WERI-Rb-1 (cell line): ENCODE measurements at regions not wholly inside any gene's neighbourhood (a gene's known extent, or its start where the extent isn't known, plus 50 kb on each side); places are given as distances from the start of the nearest gene placed in this dataset.

Experiments used
- DNase-seq: peaks from one replicate; pipeline ENCODE4 v3.0.0-alpha.2; 2020
- H3K27ac ChIP-seq: fragments of 250-450 bp; sonication (Bioruptor Pico); 2 replicates; pipeline ENCODE4 v1.5.1; 2020; ENCODE audit warnings: mild to moderate bottlenecking, moderate library complexity
- H3K27me3 ChIP-seq: fragments of 250-450 bp; sonication (Bioruptor Pico); 2 replicates; pipeline ENCODE4 v1.5.1; 2021; ENCODE audit warnings: mild to moderate bottlenecking, low read depth, moderate library complexity; ENCODE audit not compliant: insufficient read depth, severe bottlenecking
- H3K36me3 ChIP-seq: fragments of 250-450 bp; sonication (Bioruptor Pico); 2 replicates; pipeline ENCODE4 v1.5.1; 2020; ENCODE audit warnings: mild to moderate bottlenecking, moderate library complexity
- H3K4me3 ChIP-seq: 2 replicates; pipeline ENCODE4 v1.5.1; 2011; ENCODE audit warnings: low read depth, mild to moderate bottlenecking, control low read depth, low read length
- H3K9me3 ChIP-seq: fragments of 250-450 bp; sonication (Bioruptor Pico); 2 replicates; pipeline ENCODE4 v1.5.1; 2021; ENCODE audit warnings: mild to moderate bottlenecking, moderate library complexity; ENCODE audit not compliant: severe bottlenecking
- TF ChIP-seq, protein P1 (sequence below): IDR thresholded peaks from 2 replicates; pipeline ENCODE4 v1.5.1; 2011; ENCODE audit warnings: low read depth, mild to moderate bottlenecking, control low read depth, inconsistent platforms, low read length

DNA sequence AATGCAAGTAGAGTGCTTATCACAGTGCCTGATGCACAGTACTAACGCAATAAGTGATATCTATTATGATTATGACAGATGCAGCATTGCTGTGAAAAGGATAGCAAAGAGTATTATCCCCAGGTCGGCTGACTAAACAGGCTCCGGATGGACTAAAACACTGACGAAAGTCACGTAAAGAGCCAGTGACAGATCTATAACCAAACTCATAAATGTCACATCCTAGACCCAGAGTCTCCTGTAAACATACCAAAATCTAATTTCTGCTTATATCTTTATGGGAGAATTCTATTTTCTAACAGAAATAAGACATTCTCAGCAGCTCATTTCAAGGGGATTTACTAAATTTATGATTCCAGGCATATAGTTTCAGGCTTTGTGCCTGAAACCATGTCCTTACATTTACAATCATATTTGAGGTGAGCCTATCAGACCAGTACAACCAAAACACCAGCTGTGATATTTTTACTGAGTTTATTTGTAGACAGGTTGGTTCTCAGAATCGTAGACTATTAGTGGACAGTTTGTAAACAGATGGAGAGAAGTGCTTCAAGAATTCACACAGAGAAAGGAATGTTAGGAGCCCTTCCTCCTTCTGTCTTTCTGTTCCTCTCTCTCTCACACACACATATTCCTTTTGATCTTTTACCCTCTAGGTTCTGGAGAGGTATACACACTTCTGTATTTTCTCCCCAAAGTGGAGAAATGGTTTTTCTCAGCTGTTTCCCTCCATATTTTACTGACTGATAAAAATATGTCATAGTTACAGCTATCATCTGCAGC is 52.4 kb upstream of the WDR26 start:
- Histone ChIP-seq H3K27ac (no peak overlapping the region), H3K9me3 (no peaks in the 10 kb centered on the region), H3K36me3 (no peaks in the 10 kb centered on the region), H3K4me3 (no peak overlapping the region), H3K27me3 (no peaks in the 10 kb centered on the region)
- DNase-seq, result no peak
- TF ChIP-seq, protein P1, sequence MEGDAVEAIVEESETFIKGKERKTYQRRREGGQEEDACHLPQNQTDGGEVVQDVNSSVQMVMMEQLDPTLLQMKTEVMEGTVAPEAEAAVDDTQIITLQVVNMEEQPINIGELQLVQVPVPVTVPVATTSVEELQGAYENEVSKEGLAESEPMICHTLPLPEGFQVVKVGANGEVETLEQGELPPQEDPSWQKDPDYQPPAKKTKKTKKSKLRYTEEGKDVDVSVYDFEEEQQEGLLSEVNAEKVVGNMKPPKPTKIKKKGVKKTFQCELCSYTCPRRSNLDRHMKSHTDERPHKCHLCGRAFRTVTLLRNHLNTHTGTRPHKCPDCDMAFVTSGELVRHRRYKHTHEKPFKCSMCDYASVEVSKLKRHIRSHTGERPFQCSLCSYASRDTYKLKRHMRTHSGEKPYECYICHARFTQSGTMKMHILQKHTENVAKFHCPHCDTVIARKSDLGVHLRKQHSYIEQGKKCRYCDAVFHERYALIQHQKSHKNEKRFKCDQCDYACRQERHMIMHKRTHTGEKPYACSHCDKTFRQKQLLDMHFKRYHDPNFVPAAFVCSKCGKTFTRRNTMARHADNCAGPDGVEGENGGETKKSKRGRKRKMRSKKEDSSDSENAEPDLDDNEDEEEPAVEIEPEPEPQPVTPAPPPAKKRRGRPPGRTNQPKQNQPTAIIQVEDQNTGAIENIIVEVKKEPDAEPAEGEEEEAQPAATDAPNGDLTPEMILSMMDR, result no peak

DNA sequence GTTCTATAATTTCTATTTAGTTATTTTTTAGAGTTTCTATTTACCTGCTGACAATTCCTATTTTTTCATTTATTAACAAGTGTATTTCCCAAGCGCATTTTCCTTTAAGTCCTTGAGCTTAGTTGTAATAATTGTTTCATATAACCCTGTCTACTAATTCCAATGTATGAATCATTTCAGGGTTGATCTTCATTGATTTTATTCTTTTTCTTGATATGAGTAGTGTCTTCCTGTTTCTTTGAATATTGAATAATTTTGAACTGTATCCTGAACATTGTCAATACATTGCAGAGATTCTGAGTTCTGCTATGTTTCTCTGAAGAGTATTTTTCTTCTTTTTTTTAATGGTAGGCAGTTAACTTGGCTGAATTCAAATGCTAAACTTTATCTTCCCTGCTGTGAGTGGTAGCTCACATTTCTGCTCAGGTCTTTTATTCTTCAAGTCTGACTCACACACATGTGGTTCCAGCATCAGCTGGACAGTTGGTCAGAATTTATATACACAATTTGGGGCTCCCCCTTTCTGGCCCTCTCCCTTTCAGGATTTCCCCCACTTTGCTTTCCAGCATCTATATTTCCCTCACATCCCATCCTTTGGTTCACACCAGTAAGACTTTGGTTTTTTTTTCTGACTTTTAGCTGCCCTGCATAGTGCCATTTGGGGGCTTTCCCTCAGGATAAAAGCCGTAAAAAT is 54.4 kb upstream of the WDR26 start:
- no peak for DNase-seq
- no peak overlapping the region for H3K27ac ChIP-seq
- no peak overlapping the region for H3K4me3 ChIP-seq
- TF ChIP-seq, protein P1, result no peak
- H3K36me3 ChIP-seq, result no peaks in the 10 kb centered on the region
- H3K9me3 ChIP-seq, result no peaks in the 10 kb centered on the region
- H3K27me3 ChIP-seq, result no peaks in the 10 kb centered on the region

DNA sequence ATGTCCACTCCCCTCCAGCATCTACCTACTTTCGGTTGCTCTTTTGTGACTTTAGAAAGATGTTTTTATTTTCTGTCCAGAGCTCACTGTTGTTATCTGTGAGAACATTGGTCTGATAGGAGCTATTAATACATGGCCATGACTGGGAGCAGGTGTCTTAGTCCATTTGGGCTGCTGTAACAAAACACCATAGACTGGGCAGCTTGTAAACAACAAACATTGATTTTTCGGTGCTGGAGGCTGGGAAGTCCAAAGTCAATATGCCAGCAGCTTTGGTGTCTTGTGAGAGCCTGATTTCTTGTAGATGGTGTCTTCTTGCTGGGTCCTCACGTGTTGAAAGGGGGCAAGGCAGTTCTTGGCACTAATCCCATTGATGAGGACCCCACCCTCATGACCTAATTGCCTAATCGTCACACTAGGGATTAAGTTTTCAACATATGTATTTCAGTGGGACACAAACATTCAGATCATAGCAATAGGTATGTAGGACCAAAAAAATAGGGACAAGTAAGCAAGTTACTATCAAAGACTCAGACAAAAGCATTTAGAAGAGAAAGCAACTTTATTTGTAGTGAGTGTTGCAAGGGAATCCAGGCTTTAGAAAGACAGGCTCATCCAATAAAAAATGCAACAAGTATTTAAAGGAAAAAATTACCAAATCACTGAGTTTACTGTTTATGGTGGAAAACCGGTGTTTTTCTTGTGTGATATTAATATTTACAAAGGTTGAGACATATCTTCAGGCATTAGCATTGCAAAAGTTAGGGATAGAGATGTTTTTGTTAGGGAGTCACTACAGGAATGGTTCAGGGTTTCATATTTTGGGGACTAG is 55.2 kb upstream of the WDR26 start:
- TF ChIP-seq, protein P1, result no peak
- no peak overlapping the region for H3K27ac ChIP-seq
- DNase-seq, result no peak
- no peaks in the 10 kb centered on the region for H3K27me3 ChIP-seq
- no peaks in the 10 kb centered on the region for H3K36me3 ChIP-seq
- H3K9me3 ChIP-seq, result no peaks in the 10 kb centered on the region
- H3K4me3 ChIP-seq, result no peak overlapping the region

DNA sequence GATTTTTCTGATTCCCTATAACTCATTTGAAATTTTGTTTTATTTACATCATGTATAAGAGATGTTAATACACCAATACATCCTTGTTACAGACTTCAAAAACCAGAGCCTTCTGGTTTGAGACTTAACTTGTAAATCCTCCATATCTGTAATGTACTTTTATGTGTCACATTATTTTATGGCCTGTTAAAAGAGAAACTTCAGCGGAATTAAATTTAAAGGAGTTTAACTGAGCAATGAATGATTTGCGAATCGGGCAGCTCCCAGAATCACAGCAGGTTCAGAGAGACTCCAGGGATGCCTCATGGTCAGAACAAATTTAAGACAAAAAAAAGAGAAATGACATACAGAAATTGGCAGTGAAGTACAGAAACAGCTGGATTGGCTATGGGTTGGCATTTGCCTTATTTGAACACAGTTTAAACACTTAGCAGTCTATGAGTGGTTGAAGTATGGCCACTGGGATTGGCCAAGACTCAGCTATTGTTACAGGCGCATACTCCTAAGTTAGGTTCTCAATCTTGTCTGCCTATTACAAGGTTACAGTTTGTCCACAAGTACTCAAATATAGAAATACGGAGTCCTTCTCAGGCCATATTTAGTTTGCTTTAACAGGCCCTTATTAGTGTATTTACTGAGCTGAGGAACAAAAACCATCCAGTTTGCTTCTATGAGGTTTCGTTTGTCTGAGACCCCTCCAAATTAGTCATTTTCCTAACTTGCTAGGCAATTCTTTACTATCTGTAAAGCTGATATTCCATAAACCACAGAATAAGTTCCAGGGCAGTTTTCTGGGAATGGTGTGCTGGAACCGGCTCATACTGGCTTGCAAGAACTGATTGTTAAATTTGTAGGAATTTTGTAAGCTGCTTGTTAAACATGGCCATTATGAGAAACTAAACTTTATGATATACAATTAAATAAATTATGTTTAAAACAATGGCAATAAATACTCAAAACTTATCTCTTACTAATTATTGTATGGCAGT is 56.2 kb upstream of the WDR26 start:
- no peak for DNase-seq
- TF ChIP-seq, protein P1, result no peak
- no peaks in the 10 kb centered on the region for H3K27me3 ChIP-seq

DNA sequence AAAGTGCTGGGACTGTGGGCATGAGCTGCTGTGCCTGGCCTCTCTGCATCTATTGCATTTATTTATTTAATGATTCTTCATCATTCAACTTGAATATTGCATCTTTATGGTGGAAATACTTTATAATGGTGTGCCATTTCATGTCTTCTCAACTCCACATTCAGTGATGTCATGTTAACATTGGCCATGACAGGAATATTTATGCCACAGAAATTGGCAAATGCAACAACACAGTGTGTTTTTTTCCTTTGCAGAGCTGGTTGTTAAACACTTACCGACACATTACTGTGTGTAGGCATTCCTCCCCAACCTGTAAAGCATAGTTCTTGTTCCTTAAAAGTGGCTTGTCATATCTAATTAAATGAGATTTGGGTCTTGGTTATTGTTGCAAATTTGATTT is 57.4 kb upstream of the WDR26 start:
- TF ChIP-seq, protein P1, result no peak
- Histone ChIP-seq H3K36me3 (no peaks in the 10 kb centered on the region), H3K9me3 (no peaks in the 10 kb centered on the region), H3K27ac (no peak overlapping the region), H3K27me3 (no peaks in the 10 kb centered on the region), H3K4me3 (no peak overlapping the region)
- DNase-seq, result no peak

More for the DNA sequence above, 56.2 kb upstream of the WDR26 start:
- Histone ChIP-seq H3K36me3 (no peaks in the 10 kb centered on the region), H3K27ac (no peak overlapping the region), H3K9me3 (no peaks in the 10 kb centered on the region), H3K4me3 (no peak overlapping the region)
